ENCODE measurements at regions not wholly inside any gene's neighbourhood (a gene's known extent, or its start where the extent isn't known, plus 50 kb on each side); places are given as distances from the start of the nearest gene placed in this dataset.

DNA sequence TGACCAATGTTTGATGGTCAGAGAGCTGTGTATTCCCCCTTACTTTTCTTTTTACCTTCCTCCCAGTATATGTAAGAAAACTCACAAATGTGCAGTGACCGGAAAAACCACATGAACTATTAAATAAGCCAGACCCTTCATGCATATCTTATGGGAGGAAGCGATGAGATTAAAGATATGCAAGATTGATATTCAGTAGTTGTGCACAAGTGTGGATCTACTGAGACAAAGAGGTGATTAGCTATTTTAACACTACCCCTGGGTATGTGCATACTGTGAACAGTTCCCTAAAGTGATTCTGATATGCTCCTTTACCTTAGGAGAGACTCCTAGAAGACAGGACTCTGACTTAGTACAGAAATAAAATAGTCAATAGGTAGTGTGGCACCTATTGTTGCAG, 328.3 kb downstream of the EPHA4 start:
- 94 to 95% methylated on average over 2 of the region's 2 CpGs for WGBS, 2 donors

DNA sequence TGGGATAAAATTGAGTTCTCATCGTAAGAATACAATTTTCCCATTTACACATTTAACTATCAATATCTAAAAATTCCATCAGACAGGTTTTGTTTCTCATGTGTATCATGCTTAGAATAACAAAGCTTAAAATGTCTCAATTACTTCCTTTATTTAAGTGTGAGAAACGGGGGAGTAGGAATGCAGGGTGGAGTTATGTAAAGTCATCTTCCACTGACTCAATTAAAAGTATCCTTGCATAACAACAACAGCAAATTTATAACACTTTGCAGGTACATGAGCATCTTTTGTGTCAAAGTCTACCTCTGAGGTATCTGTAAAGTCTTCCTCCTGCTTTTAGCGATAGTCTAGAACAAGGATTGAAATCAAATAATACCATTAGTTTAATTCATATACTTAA, 327.1 kb downstream of the EPHA4 start:
- no peaks in the 10 kb centered on the region for H3K27me3 ChIP-seq (ENCODE audit: control insufficient read depth in 3 of 3, insufficient read depth in 3 of 3, low read length in 2 of 3)
- TF ChIP-seq, protein P1, sequence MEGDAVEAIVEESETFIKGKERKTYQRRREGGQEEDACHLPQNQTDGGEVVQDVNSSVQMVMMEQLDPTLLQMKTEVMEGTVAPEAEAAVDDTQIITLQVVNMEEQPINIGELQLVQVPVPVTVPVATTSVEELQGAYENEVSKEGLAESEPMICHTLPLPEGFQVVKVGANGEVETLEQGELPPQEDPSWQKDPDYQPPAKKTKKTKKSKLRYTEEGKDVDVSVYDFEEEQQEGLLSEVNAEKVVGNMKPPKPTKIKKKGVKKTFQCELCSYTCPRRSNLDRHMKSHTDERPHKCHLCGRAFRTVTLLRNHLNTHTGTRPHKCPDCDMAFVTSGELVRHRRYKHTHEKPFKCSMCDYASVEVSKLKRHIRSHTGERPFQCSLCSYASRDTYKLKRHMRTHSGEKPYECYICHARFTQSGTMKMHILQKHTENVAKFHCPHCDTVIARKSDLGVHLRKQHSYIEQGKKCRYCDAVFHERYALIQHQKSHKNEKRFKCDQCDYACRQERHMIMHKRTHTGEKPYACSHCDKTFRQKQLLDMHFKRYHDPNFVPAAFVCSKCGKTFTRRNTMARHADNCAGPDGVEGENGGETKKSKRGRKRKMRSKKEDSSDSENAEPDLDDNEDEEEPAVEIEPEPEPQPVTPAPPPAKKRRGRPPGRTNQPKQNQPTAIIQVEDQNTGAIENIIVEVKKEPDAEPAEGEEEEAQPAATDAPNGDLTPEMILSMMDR (IDR thresholded peaks at IDR 0.05; ENCODE audit: control extremely low read depth, extremely low read depth), result no peak
- 67 to 75% methylated on average over 3 of the region's 3 CpGs for WGBS, 2 donors
- H3K9me3 ChIP-seq (ENCODE audit: control insufficient read depth in 4 of 4, insufficient read depth in 3 of 4, low read length in 3 of 4), result no peaks in the 10 kb centered on the region
- no peak for DNase-seq
- no peak for ATAC-seq (ENCODE audit: insufficient read depth, low FRiP score)
- H3K4me3 ChIP-seq, result no peak overlapping the region
- H3K27ac ChIP-seq (ENCODE audit: low read depth in 1 of 2, low read length in 1 of 2), result no peak overlapping the region
- H3K36me3 ChIP-seq (ENCODE audit: control insufficient read depth in 4 of 4, insufficient read depth in 4 of 4, low read length in 4 of 4), result no peaks in the 10 kb centered on the region
- H3K9ac ChIP-seq (ENCODE audit: insufficient read depth in 1 of 2, low read length in 2 of 2), result no peak overlapping the region
- peaks cover 0 to 2% (median 0%) of the 10 kb centered on the region in 5 donors for H3K4me1 ChIP-seq (ENCODE audit: control insufficient read depth in 5 of 5, insufficient read depth in 5 of 5, low read length in 5 of 5)

More for the DNA sequence above, 328.3 kb downstream of the EPHA4 start:
- no peak overlapping the region for H3K9ac ChIP-seq (ENCODE audit: insufficient read depth in 1 of 2, low read length in 2 of 2)
- no peak overlapping the region for H3K4me3 ChIP-seq
- DNase-seq, result no peak
- no peak for ATAC-seq (ENCODE audit: insufficient read depth, low FRiP score)
- H3K9me3 ChIP-seq (ENCODE audit: control insufficient read depth in 4 of 4, insufficient read depth in 3 of 4, low read length in 3 of 4), result no peaks in the 10 kb centered on the region
- no peaks in the 10 kb centered on the region for H3K36me3 ChIP-seq (ENCODE audit: control insufficient read depth in 4 of 4, insufficient read depth in 4 of 4, low read length in 4 of 4)
- TF ChIP-seq, protein P1 (IDR thresholded peaks at IDR 0.05; ENCODE audit: control extremely low read depth, extremely low read depth), result no peak
- no peak overlapping the region for H3K27ac ChIP-seq (ENCODE audit: low read depth in 1 of 2, low read length in 1 of 2)
- peaks cover 0 to 2% (median 0%) of the 10 kb centered on the region in 5 donors for H3K4me1 ChIP-seq (ENCODE audit: control insufficient read depth in 5 of 5, insufficient read depth in 5 of 5, low read length in 5 of 5)
- H3K27me3 ChIP-seq (ENCODE audit: control insufficient read depth in 3 of 3, insufficient read depth in 3 of 3, low read length in 2 of 3), result no peaks in the 10 kb centered on the region

DNA sequence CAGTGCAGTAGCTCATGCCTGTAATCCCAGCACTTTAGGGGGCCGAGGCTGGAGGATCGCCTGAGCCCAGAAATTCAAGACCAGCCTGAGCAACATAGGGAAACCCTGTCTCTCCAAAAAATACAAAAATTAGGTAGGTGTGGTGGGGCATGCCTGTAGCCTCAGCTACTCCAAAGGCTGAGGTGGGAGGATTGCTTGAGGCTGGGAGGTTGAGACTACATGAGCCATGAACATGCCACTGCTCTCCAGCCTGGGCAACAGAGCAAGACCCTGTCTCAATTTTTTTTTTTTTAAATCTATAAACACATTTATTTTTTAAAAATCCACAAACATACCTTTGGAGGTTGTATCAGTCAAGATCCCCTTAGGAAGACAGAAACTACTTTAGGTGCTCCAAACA, 326.3 kb downstream of the EPHA4 start:
- ATAC-seq (ENCODE audit: insufficient read depth, low FRiP score), result no peak
- H3K4me1 ChIP-seq (ENCODE audit: control insufficient read depth in 5 of 5, insufficient read depth in 5 of 5, low read length in 5 of 5), result peaks cover 0 to 2% (median 0%) of the 10 kb centered on the region in 5 donors

More for the DNA sequence above, 326.3 kb downstream of the EPHA4 start:
- no peaks in the 10 kb centered on the region for H3K36me3 ChIP-seq (ENCODE audit: control insufficient read depth in 4 of 4, insufficient read depth in 4 of 4, low read length in 4 of 4)
- H3K27me3 ChIP-seq (ENCODE audit: control insufficient read depth in 3 of 3, insufficient read depth in 3 of 3, low read length in 2 of 3), result no peaks in the 10 kb centered on the region
- H3K27ac ChIP-seq (ENCODE audit: low read depth in 1 of 2, low read length in 1 of 2), result no peak overlapping the region
- no peak for DNase-seq
- no peak overlapping the region for H3K4me3 ChIP-seq
- 95% methylated on average over 2 of the region's 2 CpGs for WGBS, 2 donors
- TF ChIP-seq, protein P1 (IDR thresholded peaks at IDR 0.05; ENCODE audit: control extremely low read depth, extremely low read depth), result no peak
- no peak overlapping the region for H3K9ac ChIP-seq (ENCODE audit: insufficient read depth in 1 of 2, low read length in 2 of 2)
- no peaks in the 10 kb centered on the region for H3K9me3 ChIP-seq (ENCODE audit: control insufficient read depth in 4 of 4, insufficient read depth in 3 of 4, low read length in 3 of 4)

Data from lung (tissue), 11 donors.